ENCODE measurements at regions not wholly inside any gene's neighbourhood (a gene's known extent, or its start where the extent isn't known, plus 50 kb on each side); places are given as distances from the start of the nearest gene placed in this dataset.

GRCh38 chr13:34431827-34432581 lies 510.1 kb upstream of the NBEA start:
- DNase-seq (ENCODE audit: low spot score) = no peak
- intact Hi-C loops (cut with DNase I) = no loop called here

- no peak for DNase-seq (ENCODE audit: low spot score)
- intact Hi-C loops (cut with DNase I) = no loop called here
These were observed 506.7 kb upstream of the NBEA start for GRCh38 chr13:34435338-34435737.

- no peak for DNase-seq (ENCODE audit: low spot score)
These were observed 504.2 kb upstream of the NBEA start for GRCh38 chr13:34437873-34438272.

GRCh38 chr13:34452831-34453230 lies 489.2 kb upstream of the NBEA start:
- no peak for DNase-seq (ENCODE audit: low spot score)
- intact Hi-C loops (cut with DNase I) = no loop called here

More at GRCh38 chr13:34437873-34438272, 504.2 kb upstream of the NBEA start:
- intact Hi-C loops (cut with DNase I) = no loop called here

GRCh38 chr13:34458756-34459715 lies 483.0 kb upstream of the NBEA start:
- intact Hi-C loops (cut with DNase I) = no loop called here
- no peak for DNase-seq (ENCODE audit: low spot score)

GRCh38 chr13:34459856-34460255 lies 482.2 kb upstream of the NBEA start:
- no peak for DNase-seq (ENCODE audit: low spot score)
- intact Hi-C loops (cut with DNase I) = no loop called here

- DNase-seq (ENCODE audit: low spot score) = no peak
- intact Hi-C loops (cut with DNase I) = no loop called here
These were observed 479.2 kb upstream of the NBEA start for GRCh38 chr13:34462843-34463242.

GRCh38 chr13:34464011-34464410 lies 478.1 kb upstream of the NBEA start:
- intact Hi-C loops (cut with DNase I) = no loop called here
- no peak for DNase-seq (ENCODE audit: low spot score)

GRCh38 chr13:34465423-34465922 lies 476.6 kb upstream of the NBEA start:
- DNase-seq (ENCODE audit: low spot score) = no peak
- intact Hi-C loops (cut with DNase I) = no loop called here

GRCh38 chr13:34466301-34466700 lies 475.8 kb upstream of the NBEA start:
- intact Hi-C loops (cut with DNase I) = no loop called here
- DNase-seq (ENCODE audit: low spot score) = no peak

- intact Hi-C loops (cut with DNase I) = no loop called here
These were observed 474.5 kb upstream of the NBEA start for GRCh38 chr13:34467450-34468083.

GRCh38 chr13:34469196-34469986 lies 472.7 kb upstream of the NBEA start:
- intact Hi-C loops (cut with DNase I) = no loop called here
- no peak for DNase-seq (ENCODE audit: low spot score)

More at GRCh38 chr13:34467450-34468083, 474.5 kb upstream of the NBEA start:
- DNase-seq (ENCODE audit: low spot score) = no peak

GRCh38 chr13:34474187-34474868 lies 467.7 kb upstream of the NBEA start:
- intact Hi-C loops (cut with DNase I) = no loop called here
- no peak for DNase-seq (ENCODE audit: low spot score)

- no peak for DNase-seq (ENCODE audit: low spot score)
- intact Hi-C loops (cut with DNase I) = no loop called here
These were observed 463.7 kb upstream of the NBEA start for GRCh38 chr13:34478376-34478775.

GRCh38 chr13:34502011-34502410 lies 440.1 kb upstream of the NBEA start:
- intact Hi-C loops (cut with DNase I) = no loop called here

GRCh38 chr13:34502621-34503020 lies 439.4 kb upstream of the NBEA start:
- no peak for DNase-seq (ENCODE audit: low spot score)
- intact Hi-C loops (cut with DNase I) = no loop called here

More at GRCh38 chr13:34502011-34502410, 440.1 kb upstream of the NBEA start:
- no peak for DNase-seq (ENCODE audit: low spot score)

GRCh38 chr13:34506796-34507195 lies 435.3 kb upstream of the NBEA start:
- DNase-seq (ENCODE audit: low spot score) = no peak
- intact Hi-C loops (cut with DNase I) = no loop called here

- DNase-seq (ENCODE audit: low spot score) = no peak
- intact Hi-C loops (cut with DNase I) = no loop called here
These were observed 434.4 kb upstream of the NBEA start for GRCh38 chr13:34507630-34508029.

Data from posterior vena cava (tissue), 2 donors.